MM.1S (cell line): ENCODE measurements at regions not wholly inside any gene's neighbourhood (a gene's known extent, or its start where the extent isn't known, plus 50 kb on each side); places are given as distances from the start of the nearest gene placed in this dataset.
"Not testable (repeated sequence)": the region's sequence is repeated elsewhere in the genome, so short reads cannot be mapped to it uniquely, and the experiment has no call there.

Experiments used
- DNase-seq: peaks from one replicate; pipeline ENCODE4 v3.0.0-alpha.2; 2015
- H2AFZ ChIP-seq: fragments of 300-600 bp; sonication (generic); 2 replicates; pipeline ENCODE4 v1.6.0; 2016; ENCODE audit warnings: antibody characterized with exemption, low read length
- H3F3A ChIP-seq: fragments of 300-600 bp; sonication (generic); 2 replicates; pipeline ENCODE4 v1.6.1; 2016; ENCODE audit warnings: mild to moderate bottlenecking, antibody characterized with exemption, low read length, moderate library complexity, mixed read lengths; ENCODE audit not compliant: insufficient read depth
- H3K27ac ChIP-seq: fragments of 300-600 bp; sonication (generic); 2 replicates; pipeline ENCODE4 v1.5.1; 2016; ENCODE audit warnings: mild to moderate bottlenecking, low read length
- H3K27me3 ChIP-seq: fragments of 300-600 bp; sonication (generic); replicated peaks from 2 replicates; pipeline ENCODE4 v1.6.0; 2016; ENCODE audit warnings: low read length; ENCODE audit not compliant: insufficient read depth
- H3K36me3 ChIP-seq: fragments of 300-600 bp; sonication (generic); replicated peaks from 2 replicates; pipeline ENCODE4 v1.6.1; 2016; ENCODE audit warnings: mild to moderate bottlenecking, low read length, mixed read lengths; ENCODE audit not compliant: insufficient read depth
- H3K4me1 ChIP-seq: fragments of 300-600 bp; sonication (generic); 2 replicates; pipeline ENCODE4 v1.6.1; 2016; ENCODE audit warnings: low read length, mixed read lengths
- H3K4me2 ChIP-seq: fragments of 300-600 bp; sonication (generic); 2 replicates; pipeline ENCODE4 v1.6.0; 2016; ENCODE audit warnings: low read depth, low read length
- H3K4me3 ChIP-seq: fragments of 300-600 bp; sonication (generic); 2 replicates; pipeline ENCODE4 v1.5.1; 2016; ENCODE audit warnings: low read length, mixed read lengths
- H3K79me2 ChIP-seq: fragments of 300-600 bp; sonication (generic); 2 replicates; pipeline ENCODE4 v1.6.1; 2016; ENCODE audit warnings: mixed run types, low read length, mixed read lengths
- H3K9ac ChIP-seq: fragments of 300-600 bp; sonication (generic); 2 replicates; pipeline ENCODE4 v1.6.1; 2016; ENCODE audit warnings: low read length, mixed read lengths
- H3K9me2 ChIP-seq: fragments of 300-600 bp; sonication (generic); replicated peaks from 2 replicates; pipeline ENCODE4 v1.6.1; 2016; ENCODE audit warnings: mild to moderate bottlenecking, low read length, mixed read lengths; ENCODE audit not compliant: insufficient read depth
- H3K9me3 ChIP-seq: fragments of 300-600 bp; sonication (generic); replicated peaks from 2 replicates; pipeline ENCODE4 v1.6.1; 2016; ENCODE audit warnings: mild to moderate bottlenecking, low read length, mixed read lengths; ENCODE audit not compliant: insufficient read depth
- H4K20me1 ChIP-seq: fragments of 300-600 bp; sonication (generic); 2 replicates; pipeline ENCODE4 v1.6.1; 2016; ENCODE audit warnings: mild to moderate bottlenecking, low read length, moderate library complexity, mixed read lengths; ENCODE audit not compliant: insufficient read depth
- EZH2 ChIP-seq: fragments of 300-600 bp; sonication (generic); optimal IDR thresholded peaks from 2 replicates; pipeline ENCODE3; 2017; ENCODE audit warnings: low read depth, mild to moderate bottlenecking, antibody characterized with exemption, low read length, mixed read lengths
- EZH2phosphoT487 ChIP-seq: fragments of 300-600 bp; sonication (generic); IDR thresholded peaks from 2 replicates; pipeline ENCODE4 v1.6.1; 2018; ENCODE audit warnings: antibody characterized with exemption, low read length
- TF ChIP-seq, protein P1 (sequence below): fragments of 300-600 bp; sonication (generic); IDR thresholded peaks from 2 replicates; pipeline ENCODE4 v1.5.1; 2016; ENCODE audit warnings: antibody characterized with exemption, low read length, mixed read lengths

DNA sequence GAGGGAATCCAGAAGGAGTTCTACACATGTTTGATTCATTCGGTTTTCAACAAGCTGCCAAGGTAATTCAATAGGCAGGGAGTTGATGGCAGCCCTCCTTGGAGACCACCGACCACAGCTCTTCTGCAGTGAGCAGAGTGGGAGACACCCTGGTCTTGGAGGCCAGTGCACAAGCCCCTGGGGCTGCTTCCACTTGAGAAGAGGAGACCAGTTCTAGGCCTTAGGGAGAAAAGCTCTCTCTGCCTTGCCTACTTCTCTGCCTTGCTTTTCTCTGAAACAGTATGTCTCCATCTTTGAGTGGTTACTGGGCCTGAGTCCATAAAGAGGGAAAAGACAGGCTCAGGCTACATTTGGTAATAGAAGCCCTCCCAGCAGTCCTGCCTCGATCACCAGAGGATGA lies 671.9 kb downstream of the UQCRFS1 start:
- no peaks in the 10 kb centered on the region for H3K27me3 ChIP-seq
- H3K36me3 ChIP-seq, result no peaks in the 10 kb centered on the region; the same call in 1 of the 2 replicates
- no peak for DNase-seq
- H4K20me1 ChIP-seq, result no peaks in the 10 kb centered on the region
- no peaks in the 10 kb centered on the region for H3K9me2 ChIP-seq
- TF ChIP-seq, protein P1, sequence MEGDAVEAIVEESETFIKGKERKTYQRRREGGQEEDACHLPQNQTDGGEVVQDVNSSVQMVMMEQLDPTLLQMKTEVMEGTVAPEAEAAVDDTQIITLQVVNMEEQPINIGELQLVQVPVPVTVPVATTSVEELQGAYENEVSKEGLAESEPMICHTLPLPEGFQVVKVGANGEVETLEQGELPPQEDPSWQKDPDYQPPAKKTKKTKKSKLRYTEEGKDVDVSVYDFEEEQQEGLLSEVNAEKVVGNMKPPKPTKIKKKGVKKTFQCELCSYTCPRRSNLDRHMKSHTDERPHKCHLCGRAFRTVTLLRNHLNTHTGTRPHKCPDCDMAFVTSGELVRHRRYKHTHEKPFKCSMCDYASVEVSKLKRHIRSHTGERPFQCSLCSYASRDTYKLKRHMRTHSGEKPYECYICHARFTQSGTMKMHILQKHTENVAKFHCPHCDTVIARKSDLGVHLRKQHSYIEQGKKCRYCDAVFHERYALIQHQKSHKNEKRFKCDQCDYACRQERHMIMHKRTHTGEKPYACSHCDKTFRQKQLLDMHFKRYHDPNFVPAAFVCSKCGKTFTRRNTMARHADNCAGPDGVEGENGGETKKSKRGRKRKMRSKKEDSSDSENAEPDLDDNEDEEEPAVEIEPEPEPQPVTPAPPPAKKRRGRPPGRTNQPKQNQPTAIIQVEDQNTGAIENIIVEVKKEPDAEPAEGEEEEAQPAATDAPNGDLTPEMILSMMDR, result no peak
- TF ChIP-seq EZH2 (no peak), EZH2phosphoT487 (no peak)
- no peak overlapping the region for H3K4me3 ChIP-seq
- H3K4me1 ChIP-seq, result no peaks in the 10 kb centered on the region
- H3K9me3 ChIP-seq, result no peaks in the 10 kb centered on the region
- no peaks in the 10 kb centered on the region for H3F3A ChIP-seq
- no peaks in the 10 kb centered on the region for H3K79me2 ChIP-seq
- H3K4me2 ChIP-seq, result no peak overlapping the region
- H3K27ac ChIP-seq, result no peak overlapping the region
- no peak overlapping the region for H2AFZ ChIP-seq
- no peak overlapping the region for H3K9ac ChIP-seq

DNA sequence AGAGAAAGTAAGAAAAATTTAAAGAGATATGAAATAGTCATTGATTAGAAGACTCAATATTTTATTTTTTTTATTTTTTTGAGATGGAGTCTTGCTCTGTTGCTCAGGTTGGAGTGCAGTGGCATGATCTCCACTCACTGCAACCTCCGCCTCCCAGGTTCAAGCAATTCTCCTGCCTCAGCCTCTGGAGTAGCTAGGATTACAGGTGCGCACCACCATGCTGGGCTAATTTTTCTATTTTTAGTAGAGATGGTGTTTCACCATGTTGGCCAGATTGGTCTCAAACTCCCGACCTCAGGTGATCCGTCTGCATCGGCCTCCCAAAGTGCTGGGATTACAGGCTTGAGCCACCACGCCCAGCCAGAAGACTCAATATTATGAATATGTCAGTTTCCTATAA lies 672.6 kb downstream of the UQCRFS1 start:
- not testable (repeated sequence) for H3K4me2 ChIP-seq, H2AFZ ChIP-seq, H4K20me1 ChIP-seq, H3K9me3 ChIP-seq, H3K4me1 ChIP-seq, H3K9ac ChIP-seq, H3K36me3 ChIP-seq, H3K27ac ChIP-seq, H3K9me2 ChIP-seq, H3K27me3 ChIP-seq, H3F3A ChIP-seq, DNase-seq, H3K4me3 ChIP-seq, H3K79me2 ChIP-seq

GRCh38 chr19:28539759-28540158 lies 673.2 kb downstream of the UQCRFS1 start:
- no peaks in the 10 kb centered on the region for H4K20me1 ChIP-seq
- H3K27ac ChIP-seq, result no peak overlapping the region
- no peak overlapping the region for H3K9ac ChIP-seq
- H3K9me3 ChIP-seq, result no peaks in the 10 kb centered on the region
- no peak overlapping the region for H3K4me2 ChIP-seq
- no peak for DNase-seq
- no peak overlapping the region for H2AFZ ChIP-seq
- no peak overlapping the region for H3K4me3 ChIP-seq
- no peaks in the 10 kb centered on the region for H3K9me2 ChIP-seq
- no peaks in the 10 kb centered on the region; the same call in 1 of the 2 replicates for H3K36me3 ChIP-seq
- peaks cover 10% of the 10 kb centered on the region for H3F3A ChIP-seq
- no peaks in the 10 kb centered on the region for H3K79me2 ChIP-seq
- no peaks in the 10 kb centered on the region for H3K27me3 ChIP-seq
- H3K4me1 ChIP-seq, result peaks cover 12% of the 10 kb centered on the region
- no peak for TF ChIP-seq EZH2
- TF ChIP-seq, protein P1, result no peak
- TF ChIP-seq EZH2phosphoT487, result no peak

- H3K9me3 ChIP-seq, result not testable (repeated sequence)
Observed at GRCh38 chr19:28538579-28538978, 674.4 kb downstream of the UQCRFS1 start.

More at GRCh38 chr19:28538579-28538978, 674.4 kb downstream of the UQCRFS1 start:
- not testable (repeated sequence) for H3K9me2 ChIP-seq, H3K79me2 ChIP-seq, H3K27me3 ChIP-seq, H3K9ac ChIP-seq, H2AFZ ChIP-seq, H3K36me3 ChIP-seq, H3K4me3 ChIP-seq, DNase-seq, H3K4me2 ChIP-seq, H3K27ac ChIP-seq, H4K20me1 ChIP-seq
- peaks cover 14% of the 10 kb centered on the region for H3K4me1 ChIP-seq
- peaks cover 18% of the 10 kb centered on the region for H3F3A ChIP-seq
